Activated CD4-positive, alpha-beta T cell treated with anti-CD3 and anti-CD28 coated beads for 36 hours (primary cell): ENCODE measurements at regions not wholly inside any gene's neighbourhood (a gene's known extent, or its start where the extent isn't known, plus 50 kb on each side); places are given as distances from the start of the nearest gene placed in this dataset.
"Not testable (repeated sequence)": the region's sequence is repeated elsewhere in the genome, so short reads cannot be mapped to it uniquely, and the experiment has no call there.

ENCODE experiments used
- ATAC-seq: fragments of 200-7000 bp; cut with Tn5 transposase; one replicate; pipeline ENCODE4 v1.10.0; 2021; ENCODE audit warnings: mild to moderate bottlenecking, moderate library complexity
- CTCF ChIA-PET: fragments of 350-600 bp; sonication (Branson Sonifier 250); formaldehyde crosslinking; loops from one replicate; lab custom pipeline; 2021; ENCODE audit warnings: antibody characterized with exemption; lab: Charles Lee
- POLR2A ChIA-PET: fragments of 350-600 bp; sonication (Branson Sonifier 250); formaldehyde crosslinking; loops from one replicate; lab custom pipeline; 2021; ENCODE audit warnings: antibody characterized with exemption, inconsistent platforms; lab: Charles Lee
- DNase-seq: peaks from one replicate; pipeline ENCODE4 v3.0.0-alpha.2; 2020
- H3K27ac Mint-ChIP-seq: one replicate; pipeline ENCODE4 v1.8.0; 2021; ENCODE audit warnings: mixed read lengths
- H3K27me3 Mint-ChIP-seq: one replicate; pipeline ENCODE4 v1.8.0; 2021; ENCODE audit warnings: mixed read lengths
- H3K36me3 Mint-ChIP-seq: one replicate; pipeline ENCODE4 v1.8.0; 2021; ENCODE audit warnings: low read depth, mixed read lengths
- H3K4me1 Mint-ChIP-seq: one replicate; pipeline ENCODE4 v1.8.0; 2021; ENCODE audit warnings: mixed read lengths
- H3K4me3 Mint-ChIP-seq: one replicate; pipeline ENCODE4 v1.8.0; 2021; ENCODE audit warnings: mild to moderate bottlenecking, moderate library complexity, mixed read lengths
- H3K9me3 Mint-ChIP-seq: one replicate; pipeline ENCODE4 v1.8.0; 2021; ENCODE audit warnings: low read depth, mixed read lengths
- intact Hi-C, 2 experiments: fragments of 100-400 bp; cut with DNase I in 1 of 2; cut with micrococcal nuclease in 1 of 2; formaldehyde crosslinking; loops; one replicate each; pipeline versions ENCODE4 v1.14.2 to v1.15.1; 2022 to 2024; cut with DNase I, micrococcal nuclease

- H3K4me1 Mint-ChIP-seq = no peaks in the 10 kb centered on the region
- intact Hi-C loops = no loop called here
- H3K4me3 Mint-ChIP-seq = no peak overlapping the region
- H3K36me3 Mint-ChIP-seq = no peaks in the 10 kb centered on the region
- ChIA-PET POLR2A (no interaction called here), CTCF (no interaction called here)
- DNase-seq = no peak
- ATAC-seq = no peak
- no peaks in the 10 kb centered on the region for H3K27me3 Mint-ChIP-seq
- no peaks in the 10 kb centered on the region for H3K9me3 Mint-ChIP-seq
- no peak overlapping the region for H3K27ac Mint-ChIP-seq
Observed at GRCh38 chr5:58011301-58011700, 448.6 kb downstream of the PLK2 start.

GRCh38 chr5:58009754-58010153, 450.1 kb downstream of the PLK2 start:
- intact Hi-C loops = no loop called here
- no peak for ATAC-seq
- Mint-ChIP-seq H3K9me3 (no peaks in the 10 kb centered on the region), H3K4me3 (no peak overlapping the region), H3K36me3 (no peaks in the 10 kb centered on the region), H3K4me1 (no peaks in the 10 kb centered on the region), H3K27me3 (no peaks in the 10 kb centered on the region), H3K27ac (no peak overlapping the region)
- no peak for DNase-seq
- ChIA-PET POLR2A (no interaction called here), CTCF (no interaction called here)

GRCh38 chr5:58002323-58002722, 457.6 kb downstream of the PLK2 start:
- ATAC-seq = no peak
- Mint-ChIP-seq H3K4me3 (no peak overlapping the region), H3K27ac (no peak overlapping the region), H3K4me1 (no peaks in the 10 kb centered on the region), H3K27me3 (no peaks in the 10 kb centered on the region), H3K9me3 (no peaks in the 10 kb centered on the region), H3K36me3 (no peaks in the 10 kb centered on the region)
- POLR2A ChIA-PET = no interaction called here
- intact Hi-C loops = no loop called here
- DNase-seq = no peak
- CTCF ChIA-PET = no interaction called here

GRCh38 chr5:57993866-57994265, 466.0 kb downstream of the PLK2 start:
- ChIA-PET POLR2A (no interaction called here), CTCF (interaction anchor here (0.6 kb wide), 1 partner anchor 818 kb away, joined by 3 read pairs; no protein-coding TSS in a partner anchor)
- DNase-seq = no peak
- Mint-ChIP-seq H3K4me1 (no peaks in the 10 kb centered on the region), H3K9me3 (no peaks in the 10 kb centered on the region), H3K27ac (no peak overlapping the region), H3K27me3 (peaks cover 5% of the 10 kb centered on the region), H3K36me3 (no peaks in the 10 kb centered on the region), H3K4me3 (no peak overlapping the region)
- no peak for ATAC-seq
- intact Hi-C loops = no loop called here

- Mint-ChIP-seq H3K4me1 (no peaks in the 10 kb centered on the region), H3K27ac (no peak overlapping the region), H3K27me3 (peaks cover 2% of the 10 kb centered on the region), H3K4me3 (no peak overlapping the region), H3K36me3 (no peaks in the 10 kb centered on the region), H3K9me3 (no peaks in the 10 kb centered on the region)
- POLR2A ChIA-PET = no interaction called here
- intact Hi-C loops = no loop called here
- CTCF ChIA-PET = no interaction called here
- no peak for DNase-seq
- ATAC-seq = no peak
Observed at GRCh38 chr5:57989378-57989777, 470.5 kb downstream of the PLK2 start.

- POLR2A ChIA-PET = no interaction called here
- DNase-seq = no peak
- Mint-ChIP-seq H3K36me3 (no peaks in the 10 kb centered on the region), H3K27me3 (peaks cover 2% of the 10 kb centered on the region), H3K4me3 (no peak overlapping the region), H3K27ac (no peak overlapping the region), H3K9me3 (no peaks in the 10 kb centered on the region), H3K4me1 (no peaks in the 10 kb centered on the region)
- no peak for ATAC-seq
- intact Hi-C loops = no loop called here
- CTCF ChIA-PET = no interaction called here
Observed at GRCh38 chr5:57988813-57989212, 471.1 kb downstream of the PLK2 start.

GRCh38 chr5:57987552-57987951, 472.3 kb downstream of the PLK2 start:
- H3K4me3 Mint-ChIP-seq = no peak overlapping the region
- no peaks in the 10 kb centered on the region for H3K4me1 Mint-ChIP-seq
- intact Hi-C loops = no loop called here
- no peak for DNase-seq
- no peaks in the 10 kb centered on the region for H3K9me3 Mint-ChIP-seq
- POLR2A ChIA-PET = no interaction called here
- H3K36me3 Mint-ChIP-seq = no peaks in the 10 kb centered on the region
- ATAC-seq = no peak
- CTCF ChIA-PET = interaction anchor here (1.0 kb wide), 1 partner anchor 9 kb away, joined by 3 read pairs; no protein-coding TSS in a partner anchor
- no peak overlapping the region for H3K27ac Mint-ChIP-seq
- peaks cover 2% of the 10 kb centered on the region for H3K27me3 Mint-ChIP-seq

- H3K9me3 Mint-ChIP-seq = no peaks in the 10 kb centered on the region
- DNase-seq (no peak), ATAC-seq (no peak)
- no peaks in the 10 kb centered on the region for H3K36me3 Mint-ChIP-seq
- no peak overlapping the region for H3K4me3 Mint-ChIP-seq
- intact Hi-C loops = no loop called here
- POLR2A ChIA-PET = no interaction called here
- H3K27me3 Mint-ChIP-seq = peaks cover 2% of the 10 kb centered on the region
- no peaks in the 10 kb centered on the region for H3K4me1 Mint-ChIP-seq
- H3K27ac Mint-ChIP-seq = no peak overlapping the region
- CTCF ChIA-PET = interaction anchor here (1.0 kb wide), 1 partner anchor 10 kb away, joined by 3 read pairs; no protein-coding TSS in a partner anchor
Observed at GRCh38 chr5:57986761-57987341, 473.0 kb downstream of the PLK2 start.

GRCh38 chr5:57983426-57983825, 476.5 kb downstream of the PLK2 start:
- no peak overlapping the region for H3K27ac Mint-ChIP-seq
- H3K4me3 Mint-ChIP-seq = no peak overlapping the region
- no peaks in the 10 kb centered on the region for H3K9me3 Mint-ChIP-seq
- no peaks in the 10 kb centered on the region for H3K4me1 Mint-ChIP-seq
- H3K36me3 Mint-ChIP-seq = no peaks in the 10 kb centered on the region
- ChIA-PET CTCF (no interaction called here), POLR2A (no interaction called here)
- intact Hi-C loops = no loop called here
- no peak for ATAC-seq
- no peak for DNase-seq
- H3K27me3 Mint-ChIP-seq = no peaks in the 10 kb centered on the region

GRCh38 chr5:57979671-57980070, 480.2 kb downstream of the PLK2 start:
- no peak overlapping the region for H3K27ac Mint-ChIP-seq
- no peak overlapping the region for H3K4me3 Mint-ChIP-seq
- intact Hi-C loops = no loop called here
- no peaks in the 10 kb centered on the region for H3K27me3 Mint-ChIP-seq
- DNase-seq = no peak
- ATAC-seq = no peak
- no peaks in the 10 kb centered on the region for H3K9me3 Mint-ChIP-seq
- CTCF ChIA-PET = interaction anchor here (0.8 to 1.3 kb wide), 2 partner anchors 68 to 419 kb away, joined by 3 read pairs; no protein-coding TSS in a partner anchor
- H3K4me1 Mint-ChIP-seq = no peaks in the 10 kb centered on the region
- H3K36me3 Mint-ChIP-seq = no peaks in the 10 kb centered on the region
- POLR2A ChIA-PET = no interaction called here

GRCh38 chr5:57976506-57976905, 483.4 kb downstream of the PLK2 start:
- H3K4me1 Mint-ChIP-seq = no peaks in the 10 kb centered on the region
- no peaks in the 10 kb centered on the region for H3K9me3 Mint-ChIP-seq
- no peak overlapping the region for H3K4me3 Mint-ChIP-seq
- intact Hi-C loops = no loop called here
- no peak for ATAC-seq
- ChIA-PET POLR2A (no interaction called here), CTCF (no interaction called here)
- no peak overlapping the region for H3K27ac Mint-ChIP-seq
- no peaks in the 10 kb centered on the region for H3K27me3 Mint-ChIP-seq
- no peaks in the 10 kb centered on the region for H3K36me3 Mint-ChIP-seq
- DNase-seq = no peak

- H3K9me3 Mint-ChIP-seq, H3K4me1 Mint-ChIP-seq, H3K4me3 Mint-ChIP-seq, DNase-seq, H3K27ac Mint-ChIP-seq, H3K36me3 Mint-ChIP-seq, H3K27me3 Mint-ChIP-seq, CTCF ChIA-PET, intact Hi-C loops, ATAC-seq, POLR2A ChIA-PET: not testable (repeated sequence)
Observed at GRCh38 chr5:57972099-57972498, 487.8 kb downstream of the PLK2 start.
